Thoracic aorta (tissue), 2 donors: ENCODE measurements at regions not wholly inside any gene's neighbourhood (a gene's known extent, or its start where the extent isn't known, plus 50 kb on each side); places are given as distances from the start of the nearest gene placed in this dataset.
A peak's percentile ranks its signal among the peaks of the same experiment; 100 is the strongest.

Experiments
- ATAC-seq: fragments of 150-250 bp; one replicate; pipeline ENCODE4 v1.8.0; 2017; ENCODE audit warnings: low read depth; ENCODE audit not compliant: insufficient number of reproducible peaks, low FRiP score
- DNase-seq: peaks from one replicate; pipeline ENCODE4 v3.0.0-alpha.2; 2020; ENCODE audit warnings: low spot score
- H3K27ac ChIP-seq, 2 donors: fragments of 200-600 bp; sonication (generic); 1 replicate in 1 of 2; 2 replicates in 1 of 2; pipeline ENCODE4 v1.5.1; 2016; ENCODE audit warnings: mild to moderate bottlenecking in 2 of 2, moderate library complexity in 2 of 2
- H3K27me3 ChIP-seq: fragments of 200-600 bp; sonication (generic); replicated peaks from 2 replicates; pipeline ENCODE4 v1.6.0; 2016; ENCODE audit warnings: mild to moderate bottlenecking; ENCODE audit not compliant: insufficient read depth
- H3K36me3 ChIP-seq: fragments of 200-600 bp; sonication (generic); one replicate; pipeline ENCODE4 v1.5.1; 2016
- H3K4me1 ChIP-seq, 2 donors: fragments of 200-600 bp; sonication (generic); 1 replicate in 1 of 2; 2 replicates in 1 of 2; pipeline versions ENCODE4 v1.5.1 to v1.6.0; 2016; ENCODE audit warnings: low read depth in 2 of 2, mild to moderate bottlenecking in 1 of 2; ENCODE audit not compliant: control insufficient read depth in 1 of 2
- H3K4me3 ChIP-seq: fragments of 200-600 bp; sonication (generic); 2 replicates; pipeline ENCODE4 v1.5.1; 2016; ENCODE audit warnings: mild to moderate bottlenecking
- H3K9me3 ChIP-seq: fragments of 200-600 bp; sonication (generic); 2 replicates; pipeline ENCODE4 v1.5.1; 2016
- TF ChIP-seq, protein P1 (sequence below): fragments of 200-600 bp; sonication (generic); IDR thresholded peaks from one replicate; pipeline ENCODE4 v1.5.1; 2019; ENCODE audit warnings: antibody characterized with exemption

- TF ChIP-seq, protein P1, sequence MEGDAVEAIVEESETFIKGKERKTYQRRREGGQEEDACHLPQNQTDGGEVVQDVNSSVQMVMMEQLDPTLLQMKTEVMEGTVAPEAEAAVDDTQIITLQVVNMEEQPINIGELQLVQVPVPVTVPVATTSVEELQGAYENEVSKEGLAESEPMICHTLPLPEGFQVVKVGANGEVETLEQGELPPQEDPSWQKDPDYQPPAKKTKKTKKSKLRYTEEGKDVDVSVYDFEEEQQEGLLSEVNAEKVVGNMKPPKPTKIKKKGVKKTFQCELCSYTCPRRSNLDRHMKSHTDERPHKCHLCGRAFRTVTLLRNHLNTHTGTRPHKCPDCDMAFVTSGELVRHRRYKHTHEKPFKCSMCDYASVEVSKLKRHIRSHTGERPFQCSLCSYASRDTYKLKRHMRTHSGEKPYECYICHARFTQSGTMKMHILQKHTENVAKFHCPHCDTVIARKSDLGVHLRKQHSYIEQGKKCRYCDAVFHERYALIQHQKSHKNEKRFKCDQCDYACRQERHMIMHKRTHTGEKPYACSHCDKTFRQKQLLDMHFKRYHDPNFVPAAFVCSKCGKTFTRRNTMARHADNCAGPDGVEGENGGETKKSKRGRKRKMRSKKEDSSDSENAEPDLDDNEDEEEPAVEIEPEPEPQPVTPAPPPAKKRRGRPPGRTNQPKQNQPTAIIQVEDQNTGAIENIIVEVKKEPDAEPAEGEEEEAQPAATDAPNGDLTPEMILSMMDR = no peak
- Histone ChIP-seq H3K27me3 (no peaks in the 10 kb centered on the region), H3K4me3 (no peak overlapping the region), H3K9me3 (no peaks in the 10 kb centered on the region), H3K27ac (no peak overlapping the region), H3K36me3 (no peaks in the 10 kb centered on the region), H3K4me1 (peaks cover 4 to 8% of the 10 kb centered on the region in 2 donors)
- no peak for ATAC-seq
- DNase-seq = no peak
Observed at GRCh38 chr5:125346316-125346715, 599.9 kb upstream of the ZNF608 start.

DNA sequence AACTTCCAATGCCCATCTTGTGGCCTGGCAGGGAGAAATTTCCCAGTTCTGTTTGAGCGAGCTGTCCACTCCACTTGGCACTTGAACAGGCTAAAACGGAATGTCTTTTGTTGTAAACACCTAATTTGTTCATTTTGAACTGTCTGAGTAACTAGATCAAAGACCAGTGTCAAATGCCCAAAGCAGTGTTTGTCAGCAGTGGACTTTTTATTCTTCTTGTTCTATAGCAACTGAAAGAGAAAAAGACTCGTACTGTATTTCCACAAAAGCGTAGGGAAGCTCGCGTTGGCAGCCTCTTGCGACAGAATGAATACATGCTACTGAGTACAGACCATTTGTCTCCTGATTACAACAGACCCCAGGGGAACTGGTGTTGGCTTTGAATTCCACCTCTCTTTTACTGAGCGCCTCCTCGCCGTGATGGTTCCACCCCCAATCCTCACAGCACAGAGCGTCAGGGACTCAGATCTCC lies 601.8 kb upstream of the ZNF608 start:
- H3K36me3 ChIP-seq = no peaks in the 10 kb centered on the region
- peaks cover 4 to 8% of the 10 kb centered on the region in 2 donors for H3K4me1 ChIP-seq
- no peaks in the 10 kb centered on the region for H3K9me3 ChIP-seq
- H3K27ac ChIP-seq = no peak overlapping the region
- TF ChIP-seq, protein P1 = no peak
- H3K4me3 ChIP-seq = peak overlapping the region; percentile 11
- ATAC-seq = no peak
- H3K27me3 ChIP-seq = no peaks in the 10 kb centered on the region
- no peak for DNase-seq

DNA sequence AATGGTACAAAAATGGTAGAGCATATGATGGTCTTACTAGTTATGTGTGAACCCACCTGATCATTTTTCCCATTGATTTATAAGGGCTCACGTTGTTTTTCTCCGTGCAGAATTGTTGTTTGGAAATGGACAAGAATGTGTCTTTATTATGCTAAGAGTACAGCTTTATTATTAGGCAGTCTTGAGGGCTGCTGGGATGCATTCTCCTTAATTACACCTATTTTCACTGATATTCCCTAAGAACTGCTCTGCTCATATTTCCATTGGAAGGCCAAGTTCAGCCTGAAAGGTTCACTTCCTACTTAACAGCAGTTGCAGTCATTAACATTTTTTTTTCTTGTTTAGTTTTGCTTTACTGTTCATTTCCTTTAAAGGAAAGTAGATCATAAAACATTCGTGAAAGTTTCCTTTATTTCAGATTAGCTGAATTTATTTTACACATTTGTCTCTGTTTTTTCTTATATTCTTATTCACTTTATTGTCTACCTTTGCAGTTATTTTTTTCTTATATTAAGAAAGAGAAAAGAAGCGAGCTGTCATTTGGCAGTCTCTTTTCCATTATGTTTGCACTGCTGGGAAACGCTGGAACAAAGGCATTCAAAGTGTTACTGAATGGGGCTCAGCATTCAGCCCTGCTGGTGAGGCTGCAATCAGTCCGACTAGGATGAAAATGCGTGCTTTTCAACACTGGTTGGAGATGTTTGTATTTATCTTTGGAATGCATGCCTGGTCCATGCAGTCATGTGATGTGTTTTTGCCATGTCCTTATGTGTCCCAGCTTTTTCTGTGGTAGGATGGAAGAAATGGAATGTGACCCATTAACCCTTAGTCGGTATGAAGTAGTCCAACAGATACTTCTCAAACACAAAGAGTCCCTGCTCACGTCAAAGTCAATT lies 602.7 kb upstream of the ZNF608 start:
- Histone ChIP-seq H3K27me3 (no peaks in the 10 kb centered on the region), H3K36me3 (no peaks in the 10 kb centered on the region), H3K4me1 (peaks cover 4 to 8% of the 10 kb centered on the region in 2 donors), H3K27ac (no peak overlapping the region), H3K9me3 (no peaks in the 10 kb centered on the region), H3K4me3 (no peak overlapping the region)
- DNase-seq = no peak
- TF ChIP-seq, protein P1 = no peak
- no peak for ATAC-seq

- no peak for ATAC-seq
- Histone ChIP-seq H3K4me3 (no peak overlapping the region), H3K9me3 (peaks cover 4% of the 10 kb centered on the region), H3K27ac (no peak overlapping the region), H3K4me1 (no peaks in the 10 kb centered on the region), H3K36me3 (no peaks in the 10 kb centered on the region), H3K27me3 (no peaks in the 10 kb centered on the region)
- DNase-seq = no peak
- TF ChIP-seq, protein P1 = no peak
Observed at GRCh38 chr5:125357660-125358059, 611.2 kb upstream of the ZNF608 start.

DNA sequence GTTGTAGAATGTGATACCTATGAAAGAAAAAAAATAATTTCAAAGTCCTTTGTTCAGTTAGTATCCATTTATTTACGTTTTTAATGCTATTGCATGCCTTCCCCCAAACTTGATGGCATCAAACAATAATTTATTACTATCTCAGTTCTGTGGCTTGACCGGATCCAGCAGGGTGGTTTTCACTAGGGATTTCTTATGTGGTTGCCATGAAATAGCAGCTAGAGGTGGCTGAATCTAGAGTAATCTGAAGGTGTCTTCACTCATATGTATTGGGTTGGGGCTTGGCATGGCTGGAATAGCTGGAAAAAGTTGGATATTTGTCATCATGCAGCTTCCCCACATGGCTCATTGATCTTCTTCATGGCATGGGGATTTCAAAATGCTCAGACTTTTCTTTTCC lies 619.3 kb upstream of the ZNF608 start:
- Histone ChIP-seq H3K4me1 (no peaks in the 10 kb centered on the region), H3K4me3 (no peak overlapping the region), H3K36me3 (no peaks in the 10 kb centered on the region), H3K9me3 (no peaks in the 10 kb centered on the region), H3K27ac (no peak overlapping the region), H3K27me3 (no peaks in the 10 kb centered on the region)
- ATAC-seq (no peak), DNase-seq (no peak)
- TF ChIP-seq, protein P1 = no peak
